IMR-90 (cell line): ENCODE measurements at regions not wholly inside any gene's neighbourhood (a gene's known extent, or its start where the extent isn't known, plus 50 kb on each side); places are given as distances from the start of the nearest gene placed in this dataset.

Experiments used
- BHLHE40 ChIP-seq: fragments of 150-350 bp; IDR thresholded peaks from 2 replicates; pipeline ENCODE4 v1.6.1; 2016; ENCODE audit warnings: mild to moderate bottlenecking, low read depth, low read length
- CHD1 ChIP-seq: IDR thresholded peaks from 2 replicates; pipeline ENCODE4 v1.6.1; 2012; ENCODE audit warnings: low read depth, low read length, improper control_type of control experiment
- CTCF ChIP-seq: conservative IDR thresholded peaks from 2 replicates; pipeline ENCODE4 v1.5.1; 2012; ENCODE audit warnings: mild to moderate bottlenecking, low read depth, low read length, improper control_type of control experiment
- FOS ChIP-seq: fragments of 150-350 bp; IDR thresholded peaks from 2 replicates; pipeline ENCODE4 v1.6.1; 2016; ENCODE audit warnings: low read depth, low read length
- MXI1 ChIP-seq: IDR thresholded peaks from 2 replicates; pipeline ENCODE4 v1.6.1; 2012; ENCODE audit warnings: low read depth, mild to moderate bottlenecking, low read length, moderate library complexity, borderline replicate concordance
- POLR2A ChIP-seq: IDR thresholded peaks from 2 replicates; pipeline ENCODE4 v1.6.1; 2012; ENCODE audit warnings: mild to moderate bottlenecking, low read depth, low read length
- USF2 ChIP-seq: fragments of 150-350 bp; IDR thresholded peaks from 2 replicates; pipeline ENCODE4 v1.6.1; 2017; ENCODE audit warnings: mild to moderate bottlenecking, antibody characterized with exemption, low read length, low read depth

- TF ChIP-seq CTCF (no peak), BHLHE40 (no peak), POLR2A (no peak), USF2 (no peak), MXI1 (no peak), CHD1 (no peak), FOS (no peak)
Measured at GRCh38 chr14:48490756-48491155, 815.4 kb upstream of the MDGA2 start.
